ENCODE measurements at regions not wholly inside any gene's neighbourhood (a gene's known extent, or its start where the extent isn't known, plus 50 kb on each side); places are given as distances from the start of the nearest gene placed in this dataset.

DNA sequence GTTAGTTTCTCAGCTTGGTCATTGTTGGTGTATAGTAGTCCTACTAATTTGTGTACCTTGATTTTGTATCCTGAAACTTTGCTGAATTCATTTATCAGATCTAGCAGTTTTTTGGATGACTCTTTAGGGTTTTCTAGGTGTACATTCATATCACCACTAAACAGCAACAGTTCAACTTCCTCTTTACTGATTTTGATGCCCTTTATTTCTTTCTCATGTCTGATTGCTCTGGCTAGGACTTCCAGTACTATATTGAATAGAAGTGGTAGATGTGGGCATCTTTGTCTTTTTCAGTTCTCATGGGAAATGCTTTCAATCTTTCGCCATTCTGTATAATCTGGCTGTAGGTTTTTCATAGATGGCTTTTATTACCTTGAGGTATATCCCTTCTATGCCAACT is 61.3 kb upstream of the HEY2 start:
- no peaks in the 10 kb centered on the region for H3K36me3 ChIP-seq (ENCODE audit: control insufficient read depth, insufficient read depth, low read length)
- in situ Hi-C loops (cut with HindIII; ENCODE audit: low pct_unique_long_range_greater_than_20kb, low sequenced_read_pairs), result no loop called here
- no peak overlapping the region for H3K4me3 ChIP-seq (ENCODE audit: low read depth in 2 of 2, low read length in 2 of 2)
- no peaks in the 10 kb centered on the region for H3K9me3 ChIP-seq (ENCODE audit: control insufficient read depth, insufficient read depth, low read depth, low read length)
- ChIA-PET POLR2A (no interaction called here), CTCF (no interaction called here)
- BruUV-seq (replicated peaks), result no TSS peak
- H3K27ac ChIP-seq (ENCODE audit: low read length), result no peak overlapping the region
- ATAC-seq (no peak), DNase-seq (ENCODE audit: low read depth, low spot score) (no peak)
- H3K4me1 ChIP-seq (ENCODE audit: control insufficient read depth, insufficient read depth, low read length), result no peaks in the 10 kb centered on the region
- H3K27me3 ChIP-seq (ENCODE audit: control insufficient read depth, insufficient read depth, low read length), result no peaks in the 10 kb centered on the region; the same call in 1 of the 2 replicates
- intact Hi-C loops (cut with micrococcal nuclease; ENCODE audit: unreplicated experiment), result no loop called here
- TF ChIP-seq POLR2AphosphoS5 (IDR thresholded peaks at IDR 0.05; ENCODE audit: low read depth, low read length), result no peak

DNA sequence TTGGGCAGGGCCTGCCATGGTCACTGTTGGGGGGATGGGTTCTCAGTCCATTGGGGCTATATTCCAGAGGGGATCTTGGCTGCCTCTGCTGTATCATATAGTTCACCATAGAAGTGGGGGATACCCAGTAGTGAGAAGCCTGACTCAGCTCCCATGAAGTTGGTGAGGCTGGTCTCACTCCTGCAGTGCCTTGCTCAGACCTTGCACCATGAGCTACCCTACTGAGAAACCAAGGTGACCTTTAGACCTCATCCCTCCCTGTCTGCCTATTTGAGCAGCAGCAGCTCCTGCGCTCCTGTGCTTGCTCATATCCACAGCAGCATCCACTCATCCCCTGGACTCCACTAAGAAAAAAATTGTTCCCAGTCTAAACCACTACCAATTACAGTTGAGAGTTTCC is 56.0 kb upstream of the HEY2 start:
- intact Hi-C loops (cut with micrococcal nuclease; ENCODE audit: unreplicated experiment) (no loop called here), in situ Hi-C loops (cut with HindIII; ENCODE audit: low pct_unique_long_range_greater_than_20kb, low sequenced_read_pairs) (no loop called here)
- ChIA-PET POLR2A (no interaction called here), CTCF (no interaction called here)
- Histone ChIP-seq H3K4me3 (ENCODE audit: low read depth in 2 of 2, low read length in 2 of 2) (no peak overlapping the region), H3K36me3 (ENCODE audit: control insufficient read depth, insufficient read depth, low read length) (no peaks in the 10 kb centered on the region), H3K4me1 (ENCODE audit: control insufficient read depth, insufficient read depth, low read length) (no peaks in the 10 kb centered on the region), H3K9me3 (ENCODE audit: control insufficient read depth, insufficient read depth, low read depth, low read length) (no peaks in the 10 kb centered on the region), H3K27me3 (ENCODE audit: control insufficient read depth, insufficient read depth, low read length) (peaks cover 4% of the 10 kb centered on the region; the same call in 1 of the 2 replicates), H3K27ac (ENCODE audit: low read length) (no peak overlapping the region)
- TF ChIP-seq POLR2AphosphoS5 (IDR thresholded peaks at IDR 0.05; ENCODE audit: low read depth, low read length), result no peak
- TF ChIP-seq, protein P1, sequence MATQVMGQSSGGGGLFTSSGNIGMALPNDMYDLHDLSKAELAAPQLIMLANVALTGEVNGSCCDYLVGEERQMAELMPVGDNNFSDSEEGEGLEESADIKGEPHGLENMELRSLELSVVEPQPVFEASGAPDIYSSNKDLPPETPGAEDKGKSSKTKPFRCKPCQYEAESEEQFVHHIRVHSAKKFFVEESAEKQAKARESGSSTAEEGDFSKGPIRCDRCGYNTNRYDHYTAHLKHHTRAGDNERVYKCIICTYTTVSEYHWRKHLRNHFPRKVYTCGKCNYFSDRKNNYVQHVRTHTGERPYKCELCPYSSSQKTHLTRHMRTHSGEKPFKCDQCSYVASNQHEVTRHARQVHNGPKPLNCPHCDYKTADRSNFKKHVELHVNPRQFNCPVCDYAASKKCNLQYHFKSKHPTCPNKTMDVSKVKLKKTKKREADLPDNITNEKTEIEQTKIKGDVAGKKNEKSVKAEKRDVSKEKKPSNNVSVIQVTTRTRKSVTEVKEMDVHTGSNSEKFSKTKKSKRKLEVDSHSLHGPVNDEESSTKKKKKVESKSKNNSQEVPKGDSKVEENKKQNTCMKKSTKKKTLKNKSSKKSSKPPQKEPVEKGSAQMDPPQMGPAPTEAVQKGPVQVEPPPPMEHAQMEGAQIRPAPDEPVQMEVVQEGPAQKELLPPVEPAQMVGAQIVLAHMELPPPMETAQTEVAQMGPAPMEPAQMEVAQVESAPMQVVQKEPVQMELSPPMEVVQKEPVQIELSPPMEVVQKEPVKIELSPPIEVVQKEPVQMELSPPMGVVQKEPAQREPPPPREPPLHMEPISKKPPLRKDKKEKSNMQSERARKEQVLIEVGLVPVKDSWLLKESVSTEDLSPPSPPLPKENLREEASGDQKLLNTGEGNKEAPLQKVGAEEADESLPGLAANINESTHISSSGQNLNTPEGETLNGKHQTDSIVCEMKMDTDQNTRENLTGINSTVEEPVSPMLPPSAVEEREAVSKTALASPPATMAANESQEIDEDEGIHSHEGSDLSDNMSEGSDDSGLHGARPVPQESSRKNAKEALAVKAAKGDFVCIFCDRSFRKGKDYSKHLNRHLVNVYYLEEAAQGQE (IDR thresholded peaks at IDR 0.05; ENCODE audit: insufficient read depth in 1 of 2, low read depth in 2 of 2, low read length in 1 of 2), result no peak
- TF ChIP-seq, protein P2, sequence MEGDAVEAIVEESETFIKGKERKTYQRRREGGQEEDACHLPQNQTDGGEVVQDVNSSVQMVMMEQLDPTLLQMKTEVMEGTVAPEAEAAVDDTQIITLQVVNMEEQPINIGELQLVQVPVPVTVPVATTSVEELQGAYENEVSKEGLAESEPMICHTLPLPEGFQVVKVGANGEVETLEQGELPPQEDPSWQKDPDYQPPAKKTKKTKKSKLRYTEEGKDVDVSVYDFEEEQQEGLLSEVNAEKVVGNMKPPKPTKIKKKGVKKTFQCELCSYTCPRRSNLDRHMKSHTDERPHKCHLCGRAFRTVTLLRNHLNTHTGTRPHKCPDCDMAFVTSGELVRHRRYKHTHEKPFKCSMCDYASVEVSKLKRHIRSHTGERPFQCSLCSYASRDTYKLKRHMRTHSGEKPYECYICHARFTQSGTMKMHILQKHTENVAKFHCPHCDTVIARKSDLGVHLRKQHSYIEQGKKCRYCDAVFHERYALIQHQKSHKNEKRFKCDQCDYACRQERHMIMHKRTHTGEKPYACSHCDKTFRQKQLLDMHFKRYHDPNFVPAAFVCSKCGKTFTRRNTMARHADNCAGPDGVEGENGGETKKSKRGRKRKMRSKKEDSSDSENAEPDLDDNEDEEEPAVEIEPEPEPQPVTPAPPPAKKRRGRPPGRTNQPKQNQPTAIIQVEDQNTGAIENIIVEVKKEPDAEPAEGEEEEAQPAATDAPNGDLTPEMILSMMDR (IDR thresholded peaks at IDR 0.05), result no peak
- no peak for TF ChIP-seq TCF7L2 (IDR thresholded peaks at IDR 0.05; ENCODE audit: low read depth, low read length)
- no peak for TF ChIP-seq SIN3A (IDR thresholded peaks at IDR 0.05; ENCODE audit: borderline replicate concordance, insufficient read depth, low read depth, low read length)
- no peak for DNase-seq (ENCODE audit: low read depth, low spot score)
- BruUV-seq (replicated peaks), result no TSS peak
- ATAC-seq, result no peak

DNA sequence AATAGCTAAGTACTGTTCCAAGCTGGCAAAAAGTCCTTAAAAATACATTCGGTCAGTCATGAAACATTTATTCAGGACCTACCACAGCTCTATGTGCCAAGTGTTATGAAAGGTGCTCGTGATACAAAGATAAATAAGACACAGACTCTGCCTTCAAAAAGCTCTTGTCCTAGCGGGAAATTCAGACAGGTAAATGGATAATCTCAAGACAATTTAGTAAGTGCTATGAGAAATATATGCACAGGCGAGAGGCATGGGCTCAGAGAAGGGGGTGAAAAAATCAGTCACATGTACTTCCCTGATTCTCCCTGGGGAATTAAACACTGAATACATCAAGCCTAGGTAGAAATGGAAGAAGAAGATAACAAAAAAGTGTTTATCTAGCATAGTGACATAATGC is 49.8 kb upstream of the HEY2 start:
- no peaks in the 10 kb centered on the region for H3K36me3 ChIP-seq (ENCODE audit: control insufficient read depth, insufficient read depth, low read length)
- ChIA-PET CTCF (no interaction called here), POLR2A (no interaction called here)
- H3K4me1 ChIP-seq (ENCODE audit: control insufficient read depth, insufficient read depth, low read length), result no peaks in the 10 kb centered on the region
- H3K27me3 ChIP-seq (ENCODE audit: control insufficient read depth, insufficient read depth, low read length), result peaks cover 6% of the 10 kb centered on the region; the same call in 1 of the 2 replicates
- intact Hi-C loops (cut with micrococcal nuclease; ENCODE audit: unreplicated experiment), result no loop called here
- H3K27ac ChIP-seq (ENCODE audit: low read length), result no peak overlapping the region
- H3K4me3 ChIP-seq (ENCODE audit: low read depth in 2 of 2, low read length in 2 of 2), result no peak overlapping the region
- ATAC-seq (no peak), DNase-seq (ENCODE audit: low read depth, low spot score) (no peak)
- no peaks in the 10 kb centered on the region for H3K9me3 ChIP-seq (ENCODE audit: control insufficient read depth, insufficient read depth, low read depth, low read length)
- no TSS peak for BruUV-seq (replicated peaks)
- in situ Hi-C loops (cut with HindIII; ENCODE audit: low pct_unique_long_range_greater_than_20kb, low sequenced_read_pairs), result no loop called here
- no peak for TF ChIP-seq SIN3A (IDR thresholded peaks at IDR 0.05; ENCODE audit: borderline replicate concordance, insufficient read depth, low read depth, low read length)
- no peak for TF ChIP-seq TCF7L2 (IDR thresholded peaks at IDR 0.05; ENCODE audit: low read depth, low read length)
- TF ChIP-seq, protein P1 (IDR thresholded peaks at IDR 0.05; ENCODE audit: insufficient read depth in 1 of 2, low read depth in 2 of 2, low read length in 1 of 2), result no peak
- no peak for TF ChIP-seq POLR2AphosphoS5 (IDR thresholded peaks at IDR 0.05; ENCODE audit: low read depth, low read length)
- TF ChIP-seq, protein P2 (IDR thresholded peaks at IDR 0.05), result no peak
